HG02943 (cell line): ENCODE measurements at regions not wholly inside any gene's neighbourhood (a gene's known extent, or its start where the extent isn't known, plus 50 kb on each side); places are given as distances from the start of the nearest gene placed in this dataset.
"Not testable (repeated sequence)": the region's sequence is repeated elsewhere in the genome, so short reads cannot be mapped to it uniquely, and the experiment has no call there.

ENCODE experiments used
- ATAC-seq: cut with Tn5 transposase; IDR thresholded peaks from one replicate; pipeline ENCODE4 v1.9.1; 2021; ENCODE audit warnings: mild to moderate bottlenecking, low read depth, moderate library complexity; ENCODE audit not compliant: unreplicated experiment

- ATAC-seq, result not testable (repeated sequence)
These were observed 200.3 kb upstream of the FKBP1C start for GRCh38 chr6:63010962-63011361.

GRCh38 chr6:63014290-63014689 is 197.0 kb upstream of the FKBP1C start:
- no peak for ATAC-seq

- no peak for ATAC-seq
These were observed 188.6 kb upstream of the FKBP1C start for GRCh38 chr6:63022631-63023030.

GRCh38 chr6:63023726-63024125 is 187.5 kb upstream of the FKBP1C start:
- ATAC-seq, result no peak

- no peak for ATAC-seq
These were observed 162.1 kb upstream of the FKBP1C start for GRCh38 chr6:63049216-63049615.

- ATAC-seq, result not testable (repeated sequence)
These were observed 158.1 kb upstream of the FKBP1C start for GRCh38 chr6:63053206-63053605.

- no peak for ATAC-seq
These were observed 152.7 kb upstream of the FKBP1C start for GRCh38 chr6:63058601-63059000.

- ATAC-seq, result no peak
These were observed 147.5 kb upstream of the FKBP1C start for GRCh38 chr6:63063631-63064271.

GRCh38 chr6:63066055-63066704 is 145.1 kb upstream of the FKBP1C start:
- ATAC-seq, result peak; percentile 63

- ATAC-seq, result no peak
These were observed 116.3 kb upstream of the FKBP1C start for GRCh38 chr6:63094947-63095346.

- peak; percentile 50 for ATAC-seq
These were observed 114.0 kb upstream of the FKBP1C start for GRCh38 chr6:63097222-63097621.

GRCh38 chr6:63098789-63099188 is 112.5 kb upstream of the FKBP1C start:
- ATAC-seq, result no peak

- ATAC-seq, result no peak
These were observed 111.4 kb upstream of the FKBP1C start for GRCh38 chr6:63099772-63100459.

- no peak for ATAC-seq
These were observed 96.6 kb upstream of the FKBP1C start for GRCh38 chr6:63114610-63115211.

GRCh38 chr6:63121166-63121565 is 90.1 kb upstream of the FKBP1C start:
- no peak for ATAC-seq

GRCh38 chr6:63140114-63140513 is 71.2 kb upstream of the FKBP1C start:
- ATAC-seq, result no peak

- ATAC-seq, result no peak
These were observed 70.5 kb upstream of the FKBP1C start for GRCh38 chr6:63140692-63141318.

GRCh38 chr6:63149730-63150129 is 61.5 kb upstream of the FKBP1C start:
- ATAC-seq, result no peak

GRCh38 chr6:63154535-63154934 is 56.7 kb upstream of the FKBP1C start:
- no peak for ATAC-seq
